ENCODE measurements at regions not wholly inside any gene's neighbourhood (a gene's known extent, or its start where the extent isn't known, plus 50 kb on each side); places are given as distances from the start of the nearest gene placed in this dataset.
A peak's percentile ranks its signal among the peaks of the same experiment; 100 is the strongest.

GRCh38 chr4:144363890-144364289 lies 223.4 kb upstream of the GYPA start:
- no peaks in the 10 kb centered on the region for H3K9me3 ChIP-seq (ENCODE audit: control insufficient read depth, low read depth, low read length)
- no peaks in the 10 kb centered on the region for H3K27me3 ChIP-seq (ENCODE audit: control insufficient read depth, insufficient read depth, low read length)
- no peaks in the 10 kb centered on the region for H3K36me3 ChIP-seq (ENCODE audit: control insufficient read depth, insufficient read depth, low read length)
- H3K27ac ChIP-seq (ENCODE audit: low read length): no peak overlapping the region
- DNase-seq: no peak
- H3K4me3 ChIP-seq (ENCODE audit: low read length): no peak overlapping the region
- no peaks in the 10 kb centered on the region for H3K4me1 ChIP-seq (ENCODE audit: control insufficient read depth, insufficient read depth, low read length)
- WGBS (ENCODE audit: insufficient coverage, low lambda C conversion rate): no CpG with 5 or more reads among the region's 1 CpG

DNA sequence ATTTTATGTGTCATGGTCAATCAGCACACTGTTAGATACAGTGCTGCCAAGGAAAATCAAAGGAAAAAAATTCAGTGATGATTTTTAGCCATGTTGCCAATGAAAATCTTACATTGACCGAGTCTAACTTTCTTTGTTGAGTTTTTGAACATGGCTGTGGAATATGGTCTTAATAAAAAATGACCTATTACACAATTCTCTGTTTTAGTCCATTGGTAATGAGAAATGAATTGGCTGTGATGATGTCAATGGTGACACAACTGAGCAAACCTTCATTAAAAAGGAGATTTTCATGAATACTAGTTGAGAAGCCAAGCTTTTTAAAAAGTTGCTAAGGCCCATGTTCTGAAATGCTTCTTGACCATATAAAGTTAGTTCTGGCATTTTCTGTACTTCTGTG lies 225.9 kb upstream of the GYPA start:
- DNase-seq: no peak
- Histone ChIP-seq H3K9me3 (ENCODE audit: control insufficient read depth, low read depth, low read length) (no peaks in the 10 kb centered on the region), H3K36me3 (ENCODE audit: control insufficient read depth, insufficient read depth, low read length) (no peaks in the 10 kb centered on the region), H3K4me3 (ENCODE audit: low read length) (no peak overlapping the region), H3K27ac (ENCODE audit: low read length) (no peak overlapping the region), H3K27me3 (ENCODE audit: control insufficient read depth, insufficient read depth, low read length) (no peaks in the 10 kb centered on the region), H3K4me1 (ENCODE audit: control insufficient read depth, insufficient read depth, low read length) (no peaks in the 10 kb centered on the region)
- no CpG with 5 or more reads among the region's 1 CpG for WGBS (ENCODE audit: insufficient coverage, low lambda C conversion rate)

- no peaks in the 10 kb centered on the region for H3K4me1 ChIP-seq (ENCODE audit: control insufficient read depth, insufficient read depth, low read length)
These were observed 231.0 kb upstream of the GYPA start for GRCh38 chr4:144371485-144371884.

DNA sequence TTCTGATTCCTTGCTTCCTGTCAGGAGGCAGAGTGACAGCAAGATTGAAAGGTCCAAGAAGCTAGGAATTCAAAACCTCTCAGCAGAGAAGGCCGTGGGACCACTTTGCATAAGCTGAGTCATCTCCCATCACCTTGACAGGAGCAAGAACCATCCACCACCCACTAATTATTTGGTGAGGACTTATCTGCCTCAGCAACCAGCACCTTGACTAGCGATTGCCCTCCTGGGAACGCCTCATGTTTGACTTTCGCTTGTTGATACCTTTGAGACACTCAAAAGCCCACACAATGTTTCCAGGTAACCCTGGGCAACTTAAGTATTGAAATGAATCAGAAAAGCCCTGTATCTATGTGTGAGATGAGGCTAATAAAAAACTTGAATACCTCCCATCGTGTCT lies 233.5 kb upstream of the GYPA start:
- no peaks in the 10 kb centered on the region for H3K27me3 ChIP-seq (ENCODE audit: control insufficient read depth, insufficient read depth, low read length)
- H3K36me3 ChIP-seq (ENCODE audit: control insufficient read depth, insufficient read depth, low read length): no peaks in the 10 kb centered on the region
- no peak overlapping the region for H3K27ac ChIP-seq (ENCODE audit: low read length)
- no CpG with 5 or more reads among the region's 5 CpGs for WGBS (ENCODE audit: insufficient coverage, low lambda C conversion rate)
- DNase-seq: no peak
- H3K4me1 ChIP-seq (ENCODE audit: control insufficient read depth, insufficient read depth, low read length): no peaks in the 10 kb centered on the region
- H3K9me3 ChIP-seq (ENCODE audit: control insufficient read depth, low read depth, low read length): no peaks in the 10 kb centered on the region
- H3K4me3 ChIP-seq (ENCODE audit: low read length): no peak overlapping the region

More at GRCh38 chr4:144371485-144371884, 231.0 kb upstream of the GYPA start:
- Histone ChIP-seq H3K36me3 (ENCODE audit: control insufficient read depth, insufficient read depth, low read length) (no peaks in the 10 kb centered on the region), H3K9me3 (ENCODE audit: control insufficient read depth, low read depth, low read length) (no peaks in the 10 kb centered on the region), H3K4me3 (ENCODE audit: low read length) (no peak overlapping the region), H3K27me3 (ENCODE audit: control insufficient read depth, insufficient read depth, low read length) (no peaks in the 10 kb centered on the region), H3K27ac (ENCODE audit: low read length) (no peak overlapping the region)
- DNase-seq: no peak

- no peak overlapping the region for H3K27ac ChIP-seq (ENCODE audit: low read length)
- no peaks in the 10 kb centered on the region for H3K27me3 ChIP-seq (ENCODE audit: control insufficient read depth, insufficient read depth, low read length)
- H3K4me3 ChIP-seq (ENCODE audit: low read length): no peak overlapping the region
- peak in 1 of 2 donors; percentile 11 for DNase-seq
- no peaks in the 10 kb centered on the region for H3K9me3 ChIP-seq (ENCODE audit: control insufficient read depth, low read depth, low read length)
- H3K4me1 ChIP-seq (ENCODE audit: control insufficient read depth, insufficient read depth, low read length): no peaks in the 10 kb centered on the region
- 100% methylated on average over 1 of the region's 2 CpGs for WGBS (ENCODE audit: insufficient coverage, low lambda C conversion rate)
- H3K36me3 ChIP-seq (ENCODE audit: control insufficient read depth, insufficient read depth, low read length): no peaks in the 10 kb centered on the region
These were observed 236.3 kb upstream of the GYPA start for GRCh38 chr4:144376866-144377265.

GRCh38 chr4:144384408-144384807 lies 243.9 kb upstream of the GYPA start:
- no peak overlapping the region for H3K4me3 ChIP-seq (ENCODE audit: low read length)
- H3K36me3 ChIP-seq (ENCODE audit: control insufficient read depth, insufficient read depth, low read length): no peaks in the 10 kb centered on the region
- no peaks in the 10 kb centered on the region for H3K4me1 ChIP-seq (ENCODE audit: control insufficient read depth, insufficient read depth, low read length)
- no peaks in the 10 kb centered on the region for H3K9me3 ChIP-seq (ENCODE audit: control insufficient read depth, low read depth, low read length)
- no CpG with 5 or more reads among the region's 1 CpG for WGBS (ENCODE audit: insufficient coverage, low lambda C conversion rate)
- H3K27ac ChIP-seq (ENCODE audit: low read length): no peak overlapping the region
- DNase-seq: no peak
- no peaks in the 10 kb centered on the region for H3K27me3 ChIP-seq (ENCODE audit: control insufficient read depth, insufficient read depth, low read length)

GRCh38 chr4:144399927-144400326 lies 246.0 kb upstream of the HHIP start:
- Histone ChIP-seq H3K9me3 (ENCODE audit: control insufficient read depth, low read depth, low read length) (no peaks in the 10 kb centered on the region), H3K4me3 (ENCODE audit: low read length) (no peak overlapping the region), H3K27me3 (ENCODE audit: control insufficient read depth, insufficient read depth, low read length) (no peaks in the 10 kb centered on the region), H3K27ac (ENCODE audit: low read length) (no peak overlapping the region), H3K4me1 (ENCODE audit: control insufficient read depth, insufficient read depth, low read length) (no peaks in the 10 kb centered on the region), H3K36me3 (ENCODE audit: control insufficient read depth, insufficient read depth, low read length) (no peaks in the 10 kb centered on the region)
- no CpG with 5 or more reads among the region's 2 CpGs for WGBS (ENCODE audit: insufficient coverage, low lambda C conversion rate)
- no peak for DNase-seq

DNA sequence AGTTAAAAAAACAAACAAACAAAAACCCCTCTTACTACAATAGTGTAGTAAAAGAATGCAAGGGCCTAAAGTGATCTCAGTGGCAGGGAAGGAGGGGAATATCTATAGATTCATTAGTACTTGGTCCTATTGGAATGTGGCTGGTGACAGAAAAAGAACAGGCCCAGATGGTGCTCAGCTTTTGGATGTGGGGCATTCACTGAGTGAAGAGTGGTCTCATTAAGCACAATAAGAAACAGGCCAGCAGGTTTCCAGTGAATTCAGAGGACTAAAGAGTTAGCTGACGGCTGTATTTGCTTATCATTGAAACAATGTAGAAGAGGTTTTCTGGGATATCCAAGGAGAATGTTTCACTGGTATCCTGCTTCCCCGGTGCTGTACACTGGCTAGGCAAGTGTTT lies 243.8 kb upstream of the HHIP start:
- no peaks in the 10 kb centered on the region for H3K4me1 ChIP-seq (ENCODE audit: control insufficient read depth, insufficient read depth, low read length)
- no peak overlapping the region for H3K27ac ChIP-seq (ENCODE audit: low read length)
- no peak overlapping the region for H3K4me3 ChIP-seq (ENCODE audit: low read length)
- no peaks in the 10 kb centered on the region for H3K9me3 ChIP-seq (ENCODE audit: control insufficient read depth, low read depth, low read length)
- DNase-seq: no peak
- no peaks in the 10 kb centered on the region for H3K36me3 ChIP-seq (ENCODE audit: control insufficient read depth, insufficient read depth, low read length)
- WGBS (ENCODE audit: insufficient coverage, low lambda C conversion rate): no CpG with 5 or more reads among the region's 2 CpGs
- H3K27me3 ChIP-seq (ENCODE audit: control insufficient read depth, insufficient read depth, low read length): no peaks in the 10 kb centered on the region

- H3K36me3 ChIP-seq (ENCODE audit: control insufficient read depth, insufficient read depth, low read length): no peaks in the 10 kb centered on the region
- H3K27ac ChIP-seq (ENCODE audit: low read length): no peak overlapping the region
- no peaks in the 10 kb centered on the region for H3K27me3 ChIP-seq (ENCODE audit: control insufficient read depth, insufficient read depth, low read length)
- H3K9me3 ChIP-seq (ENCODE audit: control insufficient read depth, low read depth, low read length): no peaks in the 10 kb centered on the region
- no peaks in the 10 kb centered on the region for H3K4me1 ChIP-seq (ENCODE audit: control insufficient read depth, insufficient read depth, low read length)
- 100% methylated on average over 1 of the region's 1 CpG for WGBS (ENCODE audit: insufficient coverage, low lambda C conversion rate)
- no peak overlapping the region for H3K4me3 ChIP-seq (ENCODE audit: low read length)
- DNase-seq: no peak
These were observed 243.0 kb upstream of the HHIP start for GRCh38 chr4:144402999-144403398.

- H3K27ac ChIP-seq (ENCODE audit: low read length): no peak overlapping the region
- no peaks in the 10 kb centered on the region for H3K9me3 ChIP-seq (ENCODE audit: control insufficient read depth, low read depth, low read length)
- H3K4me3 ChIP-seq (ENCODE audit: low read length): no peak overlapping the region
- no CpG with 5 or more reads among the region's 1 CpG for WGBS (ENCODE audit: insufficient coverage, low lambda C conversion rate)
- no peak for DNase-seq
- H3K4me1 ChIP-seq (ENCODE audit: control insufficient read depth, insufficient read depth, low read length): no peaks in the 10 kb centered on the region
- H3K36me3 ChIP-seq (ENCODE audit: control insufficient read depth, insufficient read depth, low read length): no peaks in the 10 kb centered on the region
- no peaks in the 10 kb centered on the region for H3K27me3 ChIP-seq (ENCODE audit: control insufficient read depth, insufficient read depth, low read length)
These were observed 242.1 kb upstream of the HHIP start for GRCh38 chr4:144403893-144404292.

GRCh38 chr4:144409525-144409924 lies 236.4 kb upstream of the HHIP start:
- no peak overlapping the region for H3K27ac ChIP-seq (ENCODE audit: low read length)
- H3K27me3 ChIP-seq (ENCODE audit: control insufficient read depth, insufficient read depth, low read length): no peaks in the 10 kb centered on the region
- H3K4me1 ChIP-seq (ENCODE audit: control insufficient read depth, insufficient read depth, low read length): no peaks in the 10 kb centered on the region
- H3K36me3 ChIP-seq (ENCODE audit: control insufficient read depth, insufficient read depth, low read length): no peaks in the 10 kb centered on the region
- H3K9me3 ChIP-seq (ENCODE audit: control insufficient read depth, low read depth, low read length): no peaks in the 10 kb centered on the region
- 86% methylated on average over 2 of the region's 4 CpGs for WGBS (ENCODE audit: insufficient coverage, low lambda C conversion rate)
- no peak overlapping the region for H3K4me3 ChIP-seq (ENCODE audit: low read length)
- no peak for DNase-seq

Data from large intestine (tissue), 3 donors.